Suprapubic skin (tissue), 3 donors: ENCODE measurements at regions not wholly inside any gene's neighbourhood (a gene's known extent, or its start where the extent isn't known, plus 50 kb on each side); places are given as distances from the start of the nearest gene placed in this dataset.

Source experiments
- EP300 ChIP-seq: sonication (generic); formaldehyde crosslinking; IDR thresholded peaks from one replicate; pipeline ENCODE4 v1.6.1; 2017; ENCODE audit warnings: antibody characterized with exemption
- POLR2A ChIP-seq, 2 donors: fragments of 450-650 bp; IDR thresholded peaks; one replicate each; pipeline ENCODE4 v1.6.1; 2017; ENCODE audit warnings: antibody characterized with exemption in 2 of 2, mild to moderate bottlenecking in 2 of 2, moderate library complexity in 2 of 2
- TF ChIP-seq, protein P1 (sequence below), 2 donors: fragments of 200-600 bp in 1 of 2; fragments of 450-650 bp in 1 of 2; sonication (generic) in 1 of 2; IDR thresholded peaks; one replicate each; pipeline ENCODE4 v1.5.1; 2016 to 2019; ENCODE audit warnings: antibody characterized with exemption in 2 of 2, mild to moderate bottlenecking in 1 of 2, moderate library complexity in 1 of 2

DNA sequence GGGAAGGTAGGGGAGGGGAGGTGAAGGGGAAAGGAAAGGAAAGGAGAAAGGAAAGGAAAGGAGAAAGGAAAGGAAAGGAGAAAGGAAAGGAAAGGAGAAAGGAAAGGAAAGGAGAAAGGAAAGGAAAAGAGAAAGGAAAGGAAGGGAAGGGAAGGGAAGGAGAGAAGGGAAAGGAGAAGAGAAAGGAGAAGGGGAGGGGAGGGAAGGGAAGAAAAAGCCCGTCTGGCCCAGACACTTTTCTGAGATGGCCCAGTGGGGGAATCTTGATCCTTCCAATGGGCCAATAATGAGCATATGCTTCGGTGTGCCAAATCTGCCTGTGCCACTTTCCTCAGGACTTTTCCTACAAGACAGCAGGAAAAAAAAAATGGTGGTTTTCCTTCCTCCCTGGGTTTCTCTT is 64.5 kb downstream of the CH25H start:
- TF ChIP-seq EP300 = no peak
- TF ChIP-seq, protein P1, sequence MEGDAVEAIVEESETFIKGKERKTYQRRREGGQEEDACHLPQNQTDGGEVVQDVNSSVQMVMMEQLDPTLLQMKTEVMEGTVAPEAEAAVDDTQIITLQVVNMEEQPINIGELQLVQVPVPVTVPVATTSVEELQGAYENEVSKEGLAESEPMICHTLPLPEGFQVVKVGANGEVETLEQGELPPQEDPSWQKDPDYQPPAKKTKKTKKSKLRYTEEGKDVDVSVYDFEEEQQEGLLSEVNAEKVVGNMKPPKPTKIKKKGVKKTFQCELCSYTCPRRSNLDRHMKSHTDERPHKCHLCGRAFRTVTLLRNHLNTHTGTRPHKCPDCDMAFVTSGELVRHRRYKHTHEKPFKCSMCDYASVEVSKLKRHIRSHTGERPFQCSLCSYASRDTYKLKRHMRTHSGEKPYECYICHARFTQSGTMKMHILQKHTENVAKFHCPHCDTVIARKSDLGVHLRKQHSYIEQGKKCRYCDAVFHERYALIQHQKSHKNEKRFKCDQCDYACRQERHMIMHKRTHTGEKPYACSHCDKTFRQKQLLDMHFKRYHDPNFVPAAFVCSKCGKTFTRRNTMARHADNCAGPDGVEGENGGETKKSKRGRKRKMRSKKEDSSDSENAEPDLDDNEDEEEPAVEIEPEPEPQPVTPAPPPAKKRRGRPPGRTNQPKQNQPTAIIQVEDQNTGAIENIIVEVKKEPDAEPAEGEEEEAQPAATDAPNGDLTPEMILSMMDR (IDR thresholded peaks at IDR 0.05) = no peak
- TF ChIP-seq POLR2A (IDR thresholded peaks at IDR 0.05) = no peak
